Smooth muscle cell (in vitro differentiated cells): ENCODE measurements at regions not wholly inside any gene's neighbourhood (a gene's known extent, or its start where the extent isn't known, plus 50 kb on each side); places are given as distances from the start of the nearest gene placed in this dataset.
"Not testable (repeated sequence)": the region's sequence is repeated elsewhere in the genome, so short reads cannot be mapped to it uniquely, and the experiment has no call there.

Source experiments
- DNase-seq: peaks from one replicate; lab custom pipeline; 2025; ENCODE audit not compliant: unreplicated experiment; lab: John Stamatoyannopoulos, UW
- H2AFZ ChIP-seq: fragments of 200-600 bp; sonication (generic); 2 replicates; pipeline ENCODE4 v1.6.0; 2016; ENCODE audit warnings: antibody characterized with exemption, low read depth, mild to moderate bottlenecking
- H3F3A ChIP-seq: fragments of 200-600 bp; sonication (generic); 2 replicates; pipeline ENCODE4 v1.6.0; 2017; ENCODE audit warnings: antibody characterized with exemption, low read depth
- H3K27ac ChIP-seq: fragments of 200-600 bp; sonication (generic); 2 replicates; pipeline ENCODE4 v1.5.1; 2016; ENCODE audit warnings: low read depth, mild to moderate bottlenecking
- H3K27me3 ChIP-seq: fragments of 200-600 bp; sonication (generic); 2 replicates; pipeline ENCODE4 v1.6.1; 2016; ENCODE audit warnings: low read depth, mild to moderate bottlenecking
- H3K36me3 ChIP-seq: fragments of 200-600 bp; sonication (generic); 2 replicates; pipeline ENCODE4 v1.5.1; 2016; ENCODE audit warnings: low read depth
- H3K4me1 ChIP-seq: fragments of 200-600 bp; sonication (generic); 2 replicates; pipeline ENCODE4 v1.5.1; 2016; ENCODE audit warnings: low read depth
- H3K4me2 ChIP-seq: fragments of 200-600 bp; sonication (generic); 2 replicates; pipeline ENCODE4 v1.6.0; 2016; ENCODE audit warnings: mild to moderate bottlenecking
- H3K4me3 ChIP-seq: fragments of 200-600 bp; sonication (generic); 2 replicates; pipeline ENCODE4 v1.5.1; 2016; ENCODE audit warnings: mild to moderate bottlenecking
- H3K79me2 ChIP-seq: fragments of 200-600 bp; sonication (generic); 2 replicates; pipeline ENCODE4 v1.6.0; 2016; ENCODE audit warnings: low read depth, mild to moderate bottlenecking
- H3K9ac ChIP-seq: fragments of 200-600 bp; sonication (generic); 2 replicates; pipeline ENCODE4 v1.6.0; 2016; ENCODE audit warnings: low read depth
- H3K9me3 ChIP-seq: fragments of 200-600 bp; sonication (generic); replicated peaks from 2 replicates; pipeline ENCODE4 v1.5.1; 2016; ENCODE audit warnings: low read depth
- H4K20me1 ChIP-seq: fragments of 200-600 bp; sonication (generic); 2 replicates; pipeline ENCODE4 v1.6.0; 2016; ENCODE audit warnings: low read depth
- WGBS: methylation state at CpG from one replicate; pipeline ENCODE4 v1.1.7; 2016; ENCODE audit warnings: low lambda C conversion rate; 5-methylcytosine and 5-hydroxymethylcytosine counted together
- TF ChIP-seq, protein P1 (sequence below): fragments of 200-600 bp; sonication (generic); IDR thresholded peaks from 2 replicates; pipeline ENCODE4 v1.5.1; 2017; ENCODE audit warnings: borderline replicate concordance, mild to moderate bottlenecking, antibody characterized with exemption; ENCODE audit not compliant: insufficient read depth, poor library complexity, severe bottlenecking

DNA sequence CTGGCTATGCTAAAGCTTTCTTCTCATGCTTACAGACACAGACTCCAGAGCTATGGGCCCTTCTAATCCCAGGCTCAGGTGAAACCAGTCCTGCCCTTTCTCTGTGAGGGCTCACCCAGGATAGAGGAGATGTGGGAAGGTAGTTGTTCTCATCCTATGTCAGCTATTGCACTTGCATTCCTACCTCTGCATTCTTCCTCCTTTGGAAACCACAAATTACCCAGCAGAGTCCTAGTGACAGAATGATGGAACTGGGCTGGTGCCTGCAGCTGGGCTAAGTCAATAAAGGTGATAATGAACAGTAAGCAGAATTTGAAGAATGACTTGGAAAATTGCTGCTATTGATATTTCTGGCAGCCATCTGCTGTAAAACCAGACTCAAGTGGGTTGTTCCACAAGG is 560.0 kb downstream of the TMEM135 start:
- no peaks in the 10 kb centered on the region for H3K79me2 ChIP-seq
- no peaks in the 10 kb centered on the region for H3F3A ChIP-seq
- no peak overlapping the region for H3K9ac ChIP-seq
- no peak overlapping the region for H3K4me2 ChIP-seq
- H3K27me3 ChIP-seq = no peaks in the 10 kb centered on the region
- H2AFZ ChIP-seq = no peak overlapping the region
- H3K4me1 ChIP-seq = no peaks in the 10 kb centered on the region
- DNase-seq = no peak
- no peaks in the 10 kb centered on the region for H4K20me1 ChIP-seq
- TF ChIP-seq, protein P1, sequence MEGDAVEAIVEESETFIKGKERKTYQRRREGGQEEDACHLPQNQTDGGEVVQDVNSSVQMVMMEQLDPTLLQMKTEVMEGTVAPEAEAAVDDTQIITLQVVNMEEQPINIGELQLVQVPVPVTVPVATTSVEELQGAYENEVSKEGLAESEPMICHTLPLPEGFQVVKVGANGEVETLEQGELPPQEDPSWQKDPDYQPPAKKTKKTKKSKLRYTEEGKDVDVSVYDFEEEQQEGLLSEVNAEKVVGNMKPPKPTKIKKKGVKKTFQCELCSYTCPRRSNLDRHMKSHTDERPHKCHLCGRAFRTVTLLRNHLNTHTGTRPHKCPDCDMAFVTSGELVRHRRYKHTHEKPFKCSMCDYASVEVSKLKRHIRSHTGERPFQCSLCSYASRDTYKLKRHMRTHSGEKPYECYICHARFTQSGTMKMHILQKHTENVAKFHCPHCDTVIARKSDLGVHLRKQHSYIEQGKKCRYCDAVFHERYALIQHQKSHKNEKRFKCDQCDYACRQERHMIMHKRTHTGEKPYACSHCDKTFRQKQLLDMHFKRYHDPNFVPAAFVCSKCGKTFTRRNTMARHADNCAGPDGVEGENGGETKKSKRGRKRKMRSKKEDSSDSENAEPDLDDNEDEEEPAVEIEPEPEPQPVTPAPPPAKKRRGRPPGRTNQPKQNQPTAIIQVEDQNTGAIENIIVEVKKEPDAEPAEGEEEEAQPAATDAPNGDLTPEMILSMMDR = no peak
- no peak overlapping the region for H3K4me3 ChIP-seq
- no peaks in the 10 kb centered on the region for H3K36me3 ChIP-seq
- no peaks in the 10 kb centered on the region for H3K9me3 ChIP-seq
- no peak overlapping the region for H3K27ac ChIP-seq

DNA sequence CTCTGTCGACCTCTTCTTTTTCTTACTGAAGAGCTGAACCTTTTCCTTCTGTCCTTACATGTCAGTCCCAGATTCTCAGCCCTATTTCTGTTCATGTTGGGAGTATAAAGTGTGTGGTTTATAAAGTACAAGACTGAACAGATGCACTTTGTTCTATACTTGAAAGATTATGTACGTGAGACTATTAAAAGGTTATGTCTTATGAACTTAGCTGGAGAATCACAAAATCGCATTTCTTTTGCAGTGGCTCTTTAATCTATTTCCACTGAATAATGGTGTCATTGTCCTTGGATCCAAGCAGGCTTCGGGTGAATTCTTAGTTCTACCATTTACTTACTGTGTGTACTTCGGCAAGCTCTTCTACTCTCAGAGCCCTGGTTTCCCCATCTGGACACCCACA is 558.4 kb downstream of the TMEM135 start:
- Histone ChIP-seq H3K79me2 (no peaks in the 10 kb centered on the region), H3K27ac (no peak overlapping the region), H2AFZ (no peak overlapping the region), H3K36me3 (no peaks in the 10 kb centered on the region), H3K4me1 (no peaks in the 10 kb centered on the region), H3K9ac (no peak overlapping the region), H3K4me2 (no peak overlapping the region), H4K20me1 (no peaks in the 10 kb centered on the region), H3K4me3 (no peak overlapping the region), H3K9me3 (no peaks in the 10 kb centered on the region), H3K27me3 (no peaks in the 10 kb centered on the region), H3F3A (no peaks in the 10 kb centered on the region)
- TF ChIP-seq, protein P1 = no peak
- 83% methylated on average over 5 of the region's 5 CpGs for WGBS
- DNase-seq = no peak

DNA sequence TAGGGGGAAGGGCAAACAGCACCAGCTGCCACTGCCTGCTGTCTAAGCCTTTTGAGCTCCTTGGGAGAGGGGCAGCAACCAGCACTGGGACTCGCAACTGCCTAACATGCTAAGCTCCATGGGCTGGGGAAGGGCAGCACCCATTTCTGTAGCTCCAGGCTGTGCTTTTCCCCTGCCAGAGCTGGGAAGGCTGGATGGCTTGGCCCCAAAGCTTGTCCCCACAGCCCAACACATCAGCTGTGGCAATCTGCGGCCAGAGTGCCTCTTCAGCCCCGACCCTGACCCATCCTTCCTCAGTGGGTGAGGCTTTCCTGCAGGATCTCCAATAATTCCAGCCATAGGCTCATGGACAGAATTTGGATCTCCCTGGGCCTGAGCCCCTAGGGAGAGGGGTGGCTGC is 551.3 kb downstream of the TMEM135 start:
- Histone ChIP-seq H3K79me2 (no peaks in the 10 kb centered on the region), H3K4me2 (no peak overlapping the region), H3K36me3 (no peaks in the 10 kb centered on the region), H3K4me3 (no peak overlapping the region), H3K4me1 (no peaks in the 10 kb centered on the region), H3K27ac (no peak overlapping the region), H2AFZ (no peak overlapping the region), H4K20me1 (no peaks in the 10 kb centered on the region), H3K9me3 (no peaks in the 10 kb centered on the region), H3F3A (no peaks in the 10 kb centered on the region), H3K27me3 (no peaks in the 10 kb centered on the region), H3K9ac (no peak overlapping the region)
- DNase-seq = no peak
- TF ChIP-seq, protein P1 = no peak
- 91% methylated on average over 3 of the region's 3 CpGs for WGBS

DNA sequence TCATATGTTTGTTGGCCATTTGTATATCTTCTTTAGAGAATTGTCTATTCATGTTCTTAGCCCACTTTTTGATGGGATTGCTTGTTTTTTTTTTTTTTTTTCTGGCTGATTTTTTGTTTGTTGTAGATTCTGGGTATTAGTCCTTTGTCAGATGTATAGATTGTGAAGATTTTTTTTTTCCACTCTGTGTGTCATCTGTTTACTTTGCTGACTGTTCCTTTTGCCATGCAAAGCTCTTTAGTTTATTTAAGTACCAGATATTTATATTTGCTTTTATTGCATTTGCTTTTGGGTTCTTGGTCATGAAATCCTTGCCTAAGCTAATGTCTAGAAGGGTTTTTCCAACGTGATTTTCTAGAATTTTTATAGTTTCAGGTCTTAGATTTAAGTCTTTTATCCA is 547.9 kb downstream of the TMEM135 start:
- H3K9me3 ChIP-seq, H2AFZ ChIP-seq, H3K9ac ChIP-seq, H3K4me3 ChIP-seq, H3K79me2 ChIP-seq, H3K4me1 ChIP-seq, H3K27ac ChIP-seq, H3K36me3 ChIP-seq, H3K27me3 ChIP-seq, H3K4me2 ChIP-seq, H4K20me1 ChIP-seq, DNase-seq, H3F3A ChIP-seq: not testable (repeated sequence)
- 31% methylated on average over 1 of the region's 1 CpG for WGBS
